AG09309 (cell line): ENCODE measurements at regions not wholly inside any gene's neighbourhood (a gene's known extent, or its start where the extent isn't known, plus 50 kb on each side); places are given as distances from the start of the nearest gene placed in this dataset.
"Not testable (repeated sequence)": the region's sequence is repeated elsewhere in the genome, so short reads cannot be mapped to it uniquely, and the experiment has no call there.

Experiments
- DNase-seq: peaks from one replicate; pipeline ENCODE4 v3.0.0-alpha.2; 2010; ENCODE audit warnings: low read depth
- H3K4me3 ChIP-seq: 2 replicates; pipeline ENCODE4 v1.5.1; 2011; ENCODE audit warnings: mild to moderate bottlenecking, low read depth, low read length, moderate library complexity; ENCODE audit not compliant: control insufficient read depth
- CTCF ChIP-seq: IDR thresholded peaks from 2 replicates; pipeline ENCODE4 v1.5.1; 2011; ENCODE audit warnings: mild to moderate bottlenecking, low read depth, low read length, inconsistent platforms; ENCODE audit not compliant: insufficient read depth, control insufficient read depth; ENCODE audit errors: missing control alignments

GRCh38 chr14:99995700-99996356, 69.4 kb upstream of the EVL start:
- peak; percentile 76 for TF ChIP-seq CTCF
- H3K4me3 ChIP-seq, result no peak overlapping the region
- no peak for DNase-seq

- TF ChIP-seq CTCF, result no peak
- no peak overlapping the region for H3K4me3 ChIP-seq
- DNase-seq, result no peak
Observed at GRCh38 chr14:99996951-99997571, 68.2 kb upstream of the EVL start.

- not testable (repeated sequence) for H3K4me3 ChIP-seq, DNase-seq
Observed at GRCh38 chr14:100000398-100000797, 64.8 kb upstream of the EVL start.

- no peak overlapping the region for H3K4me3 ChIP-seq
- no peak for TF ChIP-seq CTCF
- DNase-seq, result no peak
Observed at GRCh38 chr14:100004392-100004791, 60.8 kb upstream of the EVL start.

GRCh38 chr14:100007254-100007653, 58.0 kb upstream of the EVL start:
- no peak for TF ChIP-seq CTCF
- no peak overlapping the region for H3K4me3 ChIP-seq
- DNase-seq, result no peak

- not testable (repeated sequence) for H3K4me3 ChIP-seq, DNase-seq
Observed at GRCh38 chr14:100009802-100010201, 55.4 kb upstream of the EVL start.

- H3K4me3 ChIP-seq, result no peak overlapping the region
- TF ChIP-seq CTCF, result no peak
- no peak for DNase-seq
Observed at GRCh38 chr14:100010679-100011078, 54.5 kb upstream of the EVL start.
